Activated CD4-positive, alpha-beta T cell treated with anti-CD3 and anti-CD28 coated beads for 4 hours (primary cell): ENCODE measurements at regions not wholly inside any gene's neighbourhood (a gene's known extent, or its start where the extent isn't known, plus 50 kb on each side); places are given as distances from the start of the nearest gene placed in this dataset.

Experiments used
- DNase-seq, 2 donors: peaks; one replicate each; pipeline ENCODE4 v3.0.0-alpha.2; 2020

DNA sequence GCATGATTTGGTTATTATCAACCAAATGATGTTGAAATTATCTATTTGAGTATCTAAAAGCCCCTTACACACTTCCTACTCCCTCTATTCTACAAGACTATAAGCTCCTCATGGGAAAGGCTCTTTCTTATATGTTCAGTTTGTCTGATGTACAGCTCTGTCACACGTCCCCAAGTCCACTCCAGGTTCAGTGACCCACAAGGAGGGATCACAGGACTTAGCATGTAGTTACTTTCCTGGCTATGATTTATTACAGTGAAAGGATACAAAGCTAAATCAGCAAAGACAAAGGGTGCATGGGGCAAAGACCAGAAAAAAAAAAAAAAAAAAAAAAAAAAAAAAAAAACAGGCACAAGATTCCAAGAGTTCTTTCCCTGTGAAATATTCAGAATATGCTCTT, 125.6 kb upstream of the TMEM106B start:
- DNase-seq = no peak

DNA sequence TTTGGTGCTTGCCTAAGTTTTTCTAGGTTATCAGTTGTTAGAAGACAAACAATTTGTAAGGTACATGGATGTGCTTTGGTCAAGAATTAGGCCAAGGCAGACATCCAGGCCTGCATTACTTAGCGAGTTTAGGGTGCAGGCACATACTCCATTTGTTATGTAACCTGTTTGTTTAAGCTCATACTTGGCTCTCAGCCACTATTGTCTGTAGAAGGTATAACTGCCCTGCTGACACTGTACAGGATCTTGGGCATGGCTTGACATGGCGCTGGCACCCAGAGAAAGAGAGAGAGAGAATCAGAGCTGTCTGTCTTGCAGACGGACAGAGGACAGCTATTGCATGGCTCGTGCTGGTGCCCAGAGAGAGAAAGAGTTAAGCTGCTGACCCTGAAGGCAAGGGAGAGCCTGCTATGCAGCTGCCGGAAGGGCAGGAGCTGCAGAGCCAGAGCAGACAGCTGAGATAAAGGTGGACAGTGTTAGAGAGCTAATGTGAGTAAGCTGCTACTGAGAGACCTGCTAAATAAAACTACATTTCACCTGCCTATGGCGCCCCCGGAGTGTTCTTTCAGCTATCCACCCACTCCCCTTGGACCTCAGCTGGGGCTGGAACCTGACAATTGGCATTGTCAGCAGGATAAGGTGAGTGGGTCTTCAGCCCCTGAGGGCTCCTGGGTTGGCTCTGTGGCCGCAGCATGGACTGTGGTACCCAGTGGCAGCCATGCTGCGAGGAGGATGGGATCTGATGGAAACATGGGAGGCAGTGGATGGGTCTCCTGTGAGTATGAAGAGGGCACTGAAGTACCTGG, 120.9 kb upstream of the TMEM106B start:
- no peak for DNase-seq

- DNase-seq = no peak
Observed at GRCh38 chr7:12090757-12091221, 120.3 kb upstream of the TMEM106B start.

DNA sequence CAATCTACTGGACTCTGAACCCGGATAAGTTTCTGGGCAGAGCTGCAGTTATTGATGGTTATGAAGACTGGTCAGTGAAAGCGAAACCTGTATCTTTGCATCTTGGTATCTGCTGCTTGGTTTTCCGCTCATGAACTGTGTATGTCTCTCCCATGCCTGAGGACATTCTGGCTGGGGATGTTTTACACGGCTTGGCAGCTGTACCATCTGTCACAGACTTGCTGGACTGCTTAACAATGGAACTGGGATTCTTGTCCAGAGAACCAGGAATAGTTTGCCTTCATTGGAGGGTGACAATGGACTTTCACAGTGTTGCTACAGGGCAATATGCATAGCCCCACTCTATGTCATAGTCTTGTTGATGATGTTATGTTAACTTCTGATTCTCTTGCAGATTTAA, 119.9 kb upstream of the TMEM106B start:
- DNase-seq = no peak

DNA sequence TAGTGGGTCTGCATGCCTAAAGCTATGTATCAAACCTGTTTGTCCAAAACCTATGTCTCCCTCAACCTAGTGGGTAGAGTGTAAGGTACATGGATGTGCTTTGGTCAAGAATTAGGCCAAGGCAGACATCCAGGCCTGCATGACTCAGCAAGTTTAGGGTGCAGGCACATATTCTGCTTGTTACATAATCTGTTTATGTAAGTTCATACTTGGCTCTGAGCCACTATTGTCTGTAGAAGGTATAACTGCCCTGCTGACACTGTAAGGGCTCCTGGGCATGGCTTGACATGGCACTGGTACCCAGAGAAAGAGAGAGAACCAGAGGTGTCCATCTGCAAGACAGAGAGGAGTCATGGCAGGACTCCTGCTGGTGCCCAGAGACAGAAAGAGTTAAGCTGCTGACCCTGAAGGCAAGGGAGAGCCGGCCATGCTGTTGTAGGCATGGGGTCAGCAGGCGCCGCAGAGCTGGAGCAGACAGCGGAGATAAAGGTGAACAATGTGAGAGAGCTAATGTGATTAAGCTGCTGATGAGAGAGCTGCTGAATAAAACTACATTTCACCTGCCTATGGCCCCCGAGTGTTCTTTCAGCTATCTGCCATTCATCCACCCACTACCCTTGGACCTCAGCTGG, 118.5 kb upstream of the TMEM106B start:
- no peak for DNase-seq

DNA sequence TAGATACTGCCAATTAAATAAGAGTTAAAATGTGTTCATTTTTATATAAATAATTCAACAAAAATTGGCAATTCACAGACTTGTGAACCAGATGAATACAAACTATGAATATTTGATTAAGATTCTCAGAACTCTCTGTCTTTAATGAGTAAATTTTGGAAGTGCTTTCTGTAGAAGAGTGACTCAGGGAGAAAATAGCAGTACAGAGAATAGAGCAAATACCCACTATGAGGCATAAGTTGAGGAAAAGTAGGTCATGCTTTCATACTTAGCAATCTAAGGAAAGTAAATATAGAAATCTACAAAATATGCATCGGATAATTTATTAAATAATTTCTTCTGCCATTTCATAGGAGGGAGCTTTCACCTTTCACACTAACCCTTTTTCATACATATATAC, 117.7 kb upstream of the TMEM106B start:
- DNase-seq = no peak

- no peak for DNase-seq
Observed at GRCh38 chr7:12094365-12094921, 116.7 kb upstream of the TMEM106B start.

DNA sequence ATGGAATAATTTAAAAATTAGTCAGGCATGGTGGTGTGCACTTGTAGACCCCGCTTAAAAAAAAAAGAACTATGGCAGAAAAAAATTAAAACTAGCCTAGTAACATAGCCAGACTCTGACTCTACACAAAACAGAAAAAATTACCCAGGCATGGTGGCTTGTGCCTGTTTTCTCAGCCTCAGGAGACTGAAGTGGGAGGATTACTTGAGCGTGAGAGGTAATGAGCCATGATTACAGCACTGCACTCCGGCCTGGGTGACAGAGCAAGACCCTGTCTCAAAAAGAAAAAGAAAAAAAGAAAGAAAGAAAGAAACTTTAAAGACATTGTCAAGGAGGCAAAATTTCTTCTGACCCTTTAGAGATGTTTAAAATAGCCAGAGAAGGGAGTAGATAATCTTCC, 109.0 kb upstream of the TMEM106B start:
- DNase-seq = no peak

- no peak for DNase-seq
Observed at GRCh38 chr7:12102527-12102926, 108.6 kb upstream of the TMEM106B start.

DNA sequence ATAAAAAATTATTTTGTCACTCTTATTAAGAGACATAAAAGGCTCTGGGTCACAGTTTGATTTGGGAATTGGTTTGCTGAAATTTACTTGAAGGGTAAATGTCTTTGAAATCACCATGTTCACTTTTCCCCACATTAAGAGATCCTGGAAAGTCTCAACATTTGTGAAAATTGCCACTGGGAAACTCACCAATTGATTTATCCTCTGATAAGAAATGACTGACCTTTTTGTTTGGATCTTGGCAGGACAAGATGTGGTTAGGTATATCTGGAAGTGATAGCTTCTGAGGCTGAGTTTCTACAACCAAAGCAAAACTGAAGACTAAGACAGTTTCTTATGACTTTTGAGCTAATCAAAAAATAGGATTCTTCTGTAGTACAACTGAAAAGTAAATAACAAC, 107.1 kb upstream of the TMEM106B start:
- DNase-seq = no peak

- no peak for DNase-seq
Observed at GRCh38 chr7:12107381-12107780, 103.7 kb upstream of the TMEM106B start.

DNA sequence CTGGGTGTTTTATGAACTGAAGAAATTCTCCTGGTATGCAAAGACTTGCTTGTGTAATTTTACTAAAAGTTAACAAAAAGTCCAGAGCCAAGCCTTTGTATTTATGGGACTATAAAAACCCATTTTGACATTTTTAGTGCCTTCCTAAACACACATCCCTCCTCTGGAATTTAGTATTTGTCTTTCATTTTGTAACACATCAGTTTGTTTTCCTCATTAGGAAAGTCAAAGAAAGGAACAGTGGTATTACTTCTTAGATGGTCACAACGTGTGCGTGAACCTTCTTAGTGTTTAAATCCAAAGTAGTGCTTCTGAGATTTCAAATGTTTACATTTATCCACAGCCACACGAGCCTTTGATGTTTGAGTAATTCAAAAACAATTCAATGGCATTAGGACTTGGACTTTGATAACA, 103.2 kb upstream of the TMEM106B start:
- DNase-seq = no peak

- no peak for DNase-seq
Observed at GRCh38 chr7:12110425-12110824, 100.7 kb upstream of the TMEM106B start.

DNA sequence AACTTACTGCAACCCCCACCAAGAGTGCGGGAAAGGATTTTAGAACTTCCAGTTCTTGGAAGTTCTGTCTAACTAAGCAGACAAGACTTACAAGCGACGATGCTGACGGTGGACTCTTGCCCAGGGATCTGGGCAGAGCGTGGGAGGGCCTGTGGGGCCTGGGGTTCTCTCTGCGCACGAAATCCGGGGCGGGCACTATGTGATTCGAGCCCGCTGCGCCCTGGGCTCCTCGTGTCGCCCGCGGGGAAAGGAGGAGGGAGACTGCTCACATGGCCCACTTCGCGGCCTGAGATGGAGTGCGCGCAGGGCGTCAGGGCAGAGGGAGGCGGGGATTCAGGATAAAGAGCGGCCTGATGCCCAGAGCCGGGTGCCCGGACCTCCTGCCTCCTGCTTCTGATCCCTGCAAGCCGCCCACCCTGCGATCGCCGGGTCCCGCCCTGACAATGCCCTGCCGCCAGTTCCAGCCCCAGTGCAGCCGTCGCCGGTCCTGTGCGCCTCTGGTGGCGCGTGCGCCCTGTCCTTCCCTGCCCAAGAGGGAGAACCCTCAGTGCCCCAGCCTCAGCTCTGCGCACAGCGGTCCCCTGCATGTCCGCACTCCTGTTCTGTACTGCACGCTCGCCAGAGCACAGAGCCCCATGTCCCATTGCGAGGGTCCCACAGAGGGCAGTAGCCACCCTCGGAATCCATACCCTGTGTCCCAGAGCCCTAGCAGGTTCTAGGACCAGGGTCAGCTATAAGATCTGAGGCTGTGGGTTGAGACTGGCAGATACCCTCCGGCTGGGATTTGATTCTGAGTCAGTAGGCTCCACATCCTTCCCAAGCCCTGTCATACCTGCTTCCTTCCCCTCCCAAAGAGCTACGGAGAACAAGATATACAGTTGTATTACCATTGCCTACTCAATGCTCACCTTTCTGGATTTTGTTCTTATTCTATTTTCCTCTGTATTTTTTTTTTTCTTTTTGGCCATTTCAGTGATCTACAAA, 99.4 kb upstream of the TMEM106B start:
- DNase-seq = peak; percentile 3 to 7

DNA sequence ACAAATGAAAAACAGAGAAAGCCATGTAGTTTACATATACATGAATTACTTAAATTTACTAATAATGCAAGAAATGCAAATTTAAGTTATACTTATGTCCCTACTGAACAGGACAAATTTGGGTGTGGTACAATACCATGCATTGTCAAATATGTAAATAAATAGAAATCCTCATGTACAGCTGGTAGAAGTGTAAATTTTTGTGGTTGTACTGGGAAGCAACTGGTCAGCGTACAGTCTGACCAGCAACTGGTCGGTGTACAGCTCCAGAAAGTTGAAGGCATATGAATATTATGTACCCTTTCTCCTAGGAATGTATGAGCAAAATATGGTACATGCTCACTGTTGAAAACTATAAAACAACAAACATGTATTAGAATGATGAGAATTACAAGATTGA, 93.9 kb upstream of the TMEM106B start:
- no peak for DNase-seq

- no peak for DNase-seq
Observed at GRCh38 chr7:12119620-12120303, 91.3 kb upstream of the TMEM106B start.

DNA sequence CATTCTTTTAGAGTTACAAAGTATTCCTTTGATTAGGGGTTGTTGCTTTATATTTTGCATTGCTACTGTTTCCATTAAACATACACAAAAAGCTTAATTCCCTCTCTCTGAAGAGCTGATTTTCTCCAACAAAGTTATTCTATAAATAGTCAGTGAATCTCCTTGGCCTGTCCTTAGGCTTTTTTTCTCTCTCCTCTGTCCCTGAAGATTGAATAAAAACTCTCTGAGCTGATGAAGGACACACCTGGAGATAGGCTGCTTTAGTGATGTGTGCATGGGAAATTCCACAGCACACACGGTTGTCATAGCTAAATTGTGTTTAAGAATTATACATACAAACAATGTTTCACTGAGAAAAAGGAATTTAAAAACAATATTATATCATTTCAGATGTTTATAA, 90.5 kb upstream of the TMEM106B start:
- DNase-seq = no peak

DNA sequence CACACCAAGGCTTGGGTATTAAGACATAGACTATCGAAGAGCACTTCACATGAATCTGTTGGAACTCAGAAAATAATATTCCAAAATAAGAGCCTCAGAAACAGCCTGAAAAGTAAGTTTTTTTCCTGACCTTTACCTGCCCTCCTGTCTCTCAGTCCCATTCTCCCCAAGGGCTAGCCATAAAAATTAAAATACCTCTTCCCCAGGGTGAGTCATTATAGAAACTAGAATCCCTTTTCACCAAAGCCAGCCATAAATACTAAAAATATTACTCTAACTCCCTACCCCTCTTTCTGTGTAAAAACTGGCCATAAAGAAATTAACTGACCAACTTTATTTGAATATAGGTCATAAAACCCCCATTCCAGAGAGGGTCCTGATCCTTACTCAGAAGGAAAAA, 87.9 kb upstream of the TMEM106B start:
- no peak for DNase-seq

DNA sequence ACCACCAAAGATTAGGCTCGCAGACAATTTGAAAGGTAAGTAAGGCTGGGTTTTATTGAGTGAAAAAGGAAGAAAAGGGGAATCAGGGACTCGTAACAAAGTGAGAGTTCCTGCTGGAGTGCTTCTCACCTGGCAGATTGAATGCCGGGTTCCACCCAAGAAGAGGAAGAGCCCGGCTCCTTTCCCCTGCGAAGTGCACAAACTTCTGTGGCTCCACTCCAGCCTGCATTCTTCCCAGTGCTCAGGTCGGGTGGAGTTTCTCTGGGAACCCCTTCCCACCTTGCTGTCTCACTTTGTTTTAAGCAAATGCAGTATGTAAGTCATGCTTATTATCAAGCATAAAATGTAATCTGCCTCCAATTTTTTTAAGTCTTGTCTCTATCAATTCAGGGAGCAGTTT, 87.1 kb upstream of the TMEM106B start:
- no peak for DNase-seq

GRCh38 chr7:12127455-12127854, 83.6 kb upstream of the TMEM106B start:
- DNase-seq = no peak

DNA sequence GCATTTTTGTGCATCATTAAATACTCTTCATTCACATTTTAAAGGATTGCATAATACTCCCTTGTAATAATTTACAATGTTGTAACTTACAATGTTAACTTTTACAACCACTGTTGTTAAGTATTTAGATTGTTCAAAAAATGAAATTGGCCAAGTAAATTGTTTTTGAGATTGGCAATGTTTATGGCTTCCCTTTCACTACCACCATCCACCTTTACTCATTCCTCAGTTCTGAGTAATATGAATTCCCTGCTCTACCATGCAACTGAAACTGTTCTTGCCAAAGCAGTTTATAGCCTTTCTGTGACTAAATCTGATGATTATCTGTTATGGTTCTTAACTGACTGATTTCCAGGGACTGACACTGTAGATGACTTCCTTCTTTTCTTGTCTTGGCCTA, 80.5 kb upstream of the TMEM106B start:
- no peak for DNase-seq

DNA sequence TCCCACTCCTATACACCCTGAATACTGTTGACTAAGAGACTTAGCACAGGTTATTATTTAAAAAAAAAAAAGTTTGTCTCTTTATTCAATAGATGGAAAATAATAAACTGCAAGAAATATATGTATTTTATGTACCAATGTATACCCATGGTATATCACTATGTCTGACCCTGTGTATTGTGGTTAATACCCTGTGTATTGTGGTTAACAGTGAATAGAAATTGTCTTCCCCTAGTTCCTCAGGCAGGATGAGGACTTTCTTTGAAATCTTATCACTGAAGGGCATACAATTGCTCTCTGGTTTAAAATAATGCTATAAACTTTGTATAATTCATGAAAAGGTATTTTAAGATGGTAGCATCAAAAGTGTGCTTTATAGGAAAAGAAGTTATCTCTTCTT, 80.0 kb upstream of the TMEM106B start:
- DNase-seq = no peak
